Astrocyte (in vitro differentiated cells and primary cell): ENCODE measurements at regions not wholly inside any gene's neighbourhood (a gene's known extent, or its start where the extent isn't known, plus 50 kb on each side); places are given as distances from the start of the nearest gene placed in this dataset.

Experiments used
- DNase-seq: peaks from one replicate; pipeline ENCODE4 v3.0.0-alpha.2; 2010; ENCODE audit warnings: low read depth
- FAIRE-seq: peaks from 2 replicates; lab custom pipeline; 2011; peaks lifted over from hg19 to GRCh38; lab: Jason Lieb, UNC
- H2AFZ ChIP-seq: 2 replicates; pipeline ENCODE4 v1.6.0; 2012; ENCODE audit warnings: low read depth, low read length, inconsistent platforms
- H3K27ac ChIP-seq: 2 replicates; pipeline ENCODE4 v1.5.1; 2011; ENCODE audit warnings: low read depth, low read length, inconsistent platforms
- H3K27me3 ChIP-seq: 2 replicates; pipeline ENCODE4 v1.6.0; 2011; ENCODE audit warnings: low read length, inconsistent platforms; ENCODE audit not compliant: insufficient read depth
- H3K36me3 ChIP-seq: 2 replicates; pipeline ENCODE4 v1.5.1; 2011; ENCODE audit warnings: low read length, inconsistent platforms; ENCODE audit not compliant: insufficient read depth
- H3K4me1 ChIP-seq: 2 replicates; pipeline ENCODE4 v1.5.1; 2011; ENCODE audit warnings: low read length, inconsistent platforms; ENCODE audit not compliant: insufficient read depth
- H3K4me2 ChIP-seq: 2 replicates; pipeline ENCODE4 v1.6.0; 2012; ENCODE audit warnings: low read length, inconsistent platforms
- H3K4me3 ChIP-seq: 2 replicates; pipeline ENCODE4 v1.5.1; 2011; ENCODE audit warnings: low read depth, mild to moderate bottlenecking, low read length, inconsistent platforms; ENCODE audit not compliant: insufficient read depth
- H3K79me2 ChIP-seq: 2 replicates; pipeline ENCODE4 v1.6.0; 2012; ENCODE audit warnings: mild to moderate bottlenecking, low read length, inconsistent platforms; ENCODE audit not compliant: insufficient read depth
- H3K9ac ChIP-seq: 2 replicates; pipeline ENCODE4 v1.6.0; 2012; ENCODE audit warnings: mild to moderate bottlenecking, low read length, inconsistent platforms
- H3K9me3 ChIP-seq: 2 replicates; pipeline ENCODE4 v1.5.1; 2012; ENCODE audit warnings: low read depth, mild to moderate bottlenecking, low read length, inconsistent platforms; ENCODE audit not compliant: insufficient read depth
- H4K20me1 ChIP-seq: 2 replicates; pipeline ENCODE4 v1.6.0; 2012; ENCODE audit warnings: low read length, inconsistent platforms; ENCODE audit not compliant: insufficient read depth
- H3K27ac Mint-ChIP-seq: one replicate; pipeline ENCODE4 v1.8.0; 2021; ENCODE audit warnings: mild to moderate bottlenecking, mixed read lengths; ENCODE audit not compliant: unreplicated experiment
- H3K27me3 Mint-ChIP-seq: one replicate; pipeline ENCODE4 v1.8.0; 2021; ENCODE audit warnings: low read depth, mixed read lengths; ENCODE audit not compliant: unreplicated experiment
- H3K36me3 Mint-ChIP-seq: one replicate; pipeline ENCODE4 v1.8.0; 2021; ENCODE audit warnings: low read depth, mixed read lengths; ENCODE audit not compliant: unreplicated experiment
- H3K4me1 Mint-ChIP-seq: one replicate; pipeline ENCODE4 v1.8.0; 2021; ENCODE audit warnings: low read depth, mixed read lengths; ENCODE audit not compliant: unreplicated experiment
- H3K4me3 Mint-ChIP-seq: one replicate; pipeline ENCODE4 v1.8.0; 2021; ENCODE audit warnings: mild to moderate bottlenecking, moderate library complexity, mixed read lengths; ENCODE audit not compliant: unreplicated experiment
- H3K9me3 Mint-ChIP-seq: one replicate; pipeline ENCODE4 v1.8.0; 2021; ENCODE audit warnings: mild to moderate bottlenecking, mixed read lengths; ENCODE audit not compliant: unreplicated experiment
- CTCF ChIP-seq: IDR thresholded peaks from 2 replicates; pipeline ENCODE4 v1.5.1; 2011; ENCODE audit warnings: low read depth, mild to moderate bottlenecking, inconsistent platforms, low read length, moderate library complexity; ENCODE audit not compliant: insufficient read depth
- EZH2 ChIP-seq: IDR thresholded peaks from 2 replicates; pipeline ENCODE4 v1.6.1; 2012; ENCODE audit warnings: mild to moderate bottlenecking, low read length, inconsistent platforms; ENCODE audit not compliant: insufficient read depth

DNA sequence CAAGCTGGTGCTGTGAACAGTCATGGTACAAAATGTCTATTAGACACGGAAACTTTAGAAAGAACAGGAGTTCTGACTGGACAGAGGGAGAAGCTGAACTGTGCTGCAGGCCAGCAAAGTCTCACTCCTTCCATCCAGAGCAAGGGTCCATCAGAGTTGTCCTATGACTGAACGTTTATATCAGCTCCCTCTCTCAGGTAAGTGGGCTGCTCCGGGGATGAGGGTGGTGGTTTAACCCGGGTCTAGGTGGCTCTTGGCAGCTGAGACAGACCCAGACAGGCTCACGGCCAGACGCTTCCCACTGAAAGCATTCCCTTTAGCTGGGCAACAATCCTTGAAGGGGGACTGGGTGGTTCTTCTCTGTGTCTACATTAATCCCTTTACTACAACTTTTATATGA is 385.0 kb upstream of the SMIM31 start:
- H3K4me3 Mint-ChIP-seq, result no peak overlapping the region
- H2AFZ ChIP-seq, result no peak overlapping the region
- H3K36me3 ChIP-seq, result no peaks in the 10 kb centered on the region
- H3K9me3 ChIP-seq, result no peaks in the 10 kb centered on the region
- H3K27ac Mint-ChIP-seq, result no peak overlapping the region
- no peaks in the 10 kb centered on the region for H3K27me3 Mint-ChIP-seq
- H3K4me1 ChIP-seq, result no peaks in the 10 kb centered on the region
- H4K20me1 ChIP-seq, result no peaks in the 10 kb centered on the region
- no peak overlapping the region for H3K9ac ChIP-seq
- DNase-seq (no peak), FAIRE-seq (no peak)
- H3K4me3 ChIP-seq, result no peak overlapping the region
- H3K4me1 Mint-ChIP-seq, result no peaks in the 10 kb centered on the region
- no peaks in the 10 kb centered on the region for H3K36me3 Mint-ChIP-seq
- H3K27me3 ChIP-seq, result no peaks in the 10 kb centered on the region
- H3K27ac ChIP-seq, result no peak overlapping the region
- H3K4me2 ChIP-seq, result no peak overlapping the region
- TF ChIP-seq EZH2 (no peak), CTCF (no peak)
- H3K79me2 ChIP-seq, result no peaks in the 10 kb centered on the region
- H3K9me3 Mint-ChIP-seq, result no peaks in the 10 kb centered on the region

DNA sequence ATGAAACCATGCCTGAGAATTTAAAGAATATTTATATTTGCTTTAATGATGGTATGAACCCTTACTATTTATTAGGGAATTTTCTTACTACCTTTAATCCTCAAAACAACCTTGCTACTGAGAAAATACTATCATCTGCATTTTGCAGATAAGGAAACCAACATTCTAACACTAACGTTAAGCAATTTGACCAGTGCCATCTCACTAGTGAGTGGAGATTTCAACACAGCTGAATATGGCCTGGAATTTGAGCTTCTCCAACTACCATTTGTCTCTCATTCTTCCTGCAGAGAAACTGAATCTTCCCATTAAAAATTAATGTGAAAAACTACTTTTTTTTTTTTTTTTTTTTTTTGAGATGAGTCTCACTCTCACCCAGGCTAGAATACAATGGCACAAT is 380.9 kb upstream of the SMIM31 start:
- Histone ChIP-seq H3K9ac (no peak overlapping the region), H4K20me1 (no peaks in the 10 kb centered on the region), H3K27ac (no peak overlapping the region), H3K27me3 (no peaks in the 10 kb centered on the region), H2AFZ (no peak overlapping the region), H3K4me2 (no peak overlapping the region), H3K4me3 (no peak overlapping the region), H3K9me3 (no peaks in the 10 kb centered on the region), H3K36me3 (no peaks in the 10 kb centered on the region), H3K4me1 (no peaks in the 10 kb centered on the region), H3K79me2 (no peaks in the 10 kb centered on the region)
- Mint-ChIP-seq H3K9me3 (no peaks in the 10 kb centered on the region), H3K27me3 (peaks cover 2% of the 10 kb centered on the region), H3K27ac (no peak overlapping the region), H3K4me3 (no peak overlapping the region), H3K4me1 (no peaks in the 10 kb centered on the region), H3K36me3 (no peaks in the 10 kb centered on the region)
- TF ChIP-seq CTCF (no peak), EZH2 (no peak)
- FAIRE-seq (no peak), DNase-seq (no peak)

DNA sequence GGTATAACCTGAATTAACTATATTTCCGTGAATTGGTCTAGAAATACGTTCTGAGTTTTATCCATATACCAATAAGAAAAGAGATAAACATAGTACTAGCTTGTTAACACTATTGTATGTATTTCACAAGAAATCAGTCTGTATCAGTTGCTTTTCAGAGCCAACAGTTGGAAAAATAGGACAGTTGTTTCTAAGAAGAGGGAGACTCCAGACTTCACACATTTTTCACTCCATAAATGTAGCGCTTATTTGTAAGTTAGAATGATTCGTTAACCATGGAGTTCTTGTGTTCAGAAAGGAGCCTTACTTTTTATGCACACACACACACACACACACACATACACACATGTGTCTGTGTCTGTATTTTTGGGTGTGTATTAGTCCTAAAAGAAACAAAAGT is 376.7 kb upstream of the SMIM31 start:
- H3K9me3 Mint-ChIP-seq, result no peaks in the 10 kb centered on the region
- H3K79me2 ChIP-seq, result no peaks in the 10 kb centered on the region
- H4K20me1 ChIP-seq, result no peaks in the 10 kb centered on the region
- H3K36me3 Mint-ChIP-seq, result no peaks in the 10 kb centered on the region
- H3K9ac ChIP-seq, result no peak overlapping the region
- no peak overlapping the region for H3K4me2 ChIP-seq
- H3K4me1 ChIP-seq, result no peaks in the 10 kb centered on the region
- peaks cover 6% of the 10 kb centered on the region for H3K27me3 Mint-ChIP-seq
- no peaks in the 10 kb centered on the region for H3K36me3 ChIP-seq
- H3K4me1 Mint-ChIP-seq, result no peaks in the 10 kb centered on the region
- FAIRE-seq (no peak), DNase-seq (no peak)
- no peaks in the 10 kb centered on the region for H3K9me3 ChIP-seq
- no peak overlapping the region for H2AFZ ChIP-seq
- no peak overlapping the region for H3K27ac ChIP-seq
- H3K27ac Mint-ChIP-seq, result no peak overlapping the region
- no peak overlapping the region for H3K4me3 ChIP-seq
- no peak overlapping the region for H3K4me3 Mint-ChIP-seq
- TF ChIP-seq CTCF (no peak), EZH2 (no peak)
- no peaks in the 10 kb centered on the region for H3K27me3 ChIP-seq
